CD4-positive, alpha-beta T cell treated with Interleukin-10 for 1 hour (primary cell): ENCODE measurements at regions not wholly inside any gene's neighbourhood (a gene's known extent, or its start where the extent isn't known, plus 50 kb on each side); places are given as distances from the start of the nearest gene placed in this dataset.
"Not testable (repeated sequence)": the region's sequence is repeated elsewhere in the genome, so short reads cannot be mapped to it uniquely, and the experiment has no call there.

Source experiments
- DNase-seq: peaks from one replicate; pipeline ENCODE4 v3.0.0-alpha.2; 2020

DNA sequence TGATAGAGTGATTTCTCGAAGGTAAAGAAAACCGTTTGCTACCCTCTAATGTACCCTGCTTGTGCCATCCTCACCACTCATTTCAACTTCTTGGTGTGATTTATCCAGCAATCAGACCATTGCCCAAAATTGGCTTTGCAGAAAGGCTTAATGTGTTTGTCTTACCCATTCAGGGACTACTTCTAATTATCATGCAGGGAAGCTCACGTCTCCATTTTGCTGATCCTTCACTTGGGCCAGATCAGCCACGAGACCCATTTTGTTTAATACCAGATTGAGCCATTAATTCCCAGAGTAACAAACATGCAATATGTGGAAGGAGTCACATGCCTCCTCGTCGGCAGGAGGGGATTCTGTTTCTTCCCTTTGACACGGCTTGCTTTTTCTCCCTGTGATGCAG lies 51.1 kb upstream of the CRY1 start:
- DNase-seq: no peak

DNA sequence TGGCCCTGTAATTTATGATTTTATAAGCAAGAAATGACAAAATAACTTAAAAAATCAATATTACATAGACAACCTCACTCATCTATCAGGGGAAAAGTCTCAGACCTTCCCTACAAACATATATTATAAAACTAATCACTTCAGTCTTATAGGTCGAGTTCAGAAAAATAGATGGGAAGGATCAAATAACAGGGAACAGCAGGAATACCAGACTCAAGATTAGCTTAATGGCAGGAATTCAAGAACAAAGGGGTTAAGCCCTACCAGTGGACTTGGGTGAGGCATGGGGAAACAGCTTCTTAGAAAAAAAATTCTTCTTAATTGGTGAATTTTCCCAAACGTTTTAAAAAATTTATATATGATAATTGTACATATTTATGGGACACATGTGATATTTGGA lies 51.6 kb upstream of the CRY1 start:
- no peak for DNase-seq

DNA sequence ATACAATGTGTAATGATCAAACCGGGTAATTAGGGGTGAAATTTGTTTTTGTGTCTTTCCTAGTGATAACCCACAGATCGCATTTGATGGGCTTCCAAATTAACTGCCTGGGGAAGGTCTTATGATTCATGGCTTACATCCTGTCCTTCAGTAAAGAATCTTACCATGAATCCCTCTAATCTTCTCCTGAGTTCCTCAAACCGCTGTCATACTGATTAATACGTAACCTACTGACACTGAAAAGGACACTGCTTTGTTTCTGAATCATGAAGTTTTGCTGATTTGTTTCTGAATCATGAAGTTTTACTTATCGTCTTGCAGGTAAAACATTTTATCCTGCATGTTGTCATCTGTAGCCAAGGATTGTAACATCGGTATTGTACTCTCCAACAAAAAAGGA lies 52.0 kb upstream of the CRY1 start:
- no peak for DNase-seq

DNA sequence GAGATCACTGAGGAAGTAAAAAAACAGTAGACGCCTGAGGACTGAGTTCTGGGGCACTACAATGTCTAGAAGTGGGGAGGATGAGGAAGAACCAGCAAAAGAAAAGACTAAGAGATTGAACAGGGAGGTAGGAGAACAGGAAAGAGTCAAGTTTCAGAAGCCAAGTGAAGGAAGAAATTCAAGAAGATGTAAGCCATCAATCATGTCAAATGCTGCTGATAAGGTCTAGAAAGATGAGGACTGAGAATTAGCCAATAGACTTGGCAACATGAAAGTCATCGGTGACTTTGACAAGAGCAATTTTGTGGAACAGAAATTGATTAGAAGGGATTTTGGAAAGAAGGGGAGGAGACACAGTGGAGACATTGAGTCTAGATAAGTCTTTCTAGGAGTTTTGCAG lies 54.8 kb upstream of the CRY1 start:
- DNase-seq: no peak

DNA sequence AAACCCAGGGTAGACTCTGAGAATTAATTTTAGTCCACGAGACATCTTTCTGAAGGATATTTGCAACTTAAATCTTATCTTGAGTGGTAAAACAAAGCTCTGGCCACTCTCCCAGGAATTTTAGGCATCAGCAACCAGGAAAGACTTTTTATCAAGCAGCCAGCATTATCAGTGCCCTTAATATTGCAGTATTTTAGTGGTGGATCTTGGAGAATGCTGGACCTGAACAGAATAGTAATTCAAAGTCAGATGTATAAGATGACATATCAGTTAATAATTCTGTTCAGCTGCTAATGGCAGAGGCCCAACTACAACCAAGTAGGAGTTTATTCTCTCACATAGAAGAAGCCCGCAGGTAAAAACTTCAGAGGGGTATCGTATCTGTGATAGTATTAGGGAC lies 59.0 kb upstream of the CRY1 start:
- no peak for DNase-seq

DNA sequence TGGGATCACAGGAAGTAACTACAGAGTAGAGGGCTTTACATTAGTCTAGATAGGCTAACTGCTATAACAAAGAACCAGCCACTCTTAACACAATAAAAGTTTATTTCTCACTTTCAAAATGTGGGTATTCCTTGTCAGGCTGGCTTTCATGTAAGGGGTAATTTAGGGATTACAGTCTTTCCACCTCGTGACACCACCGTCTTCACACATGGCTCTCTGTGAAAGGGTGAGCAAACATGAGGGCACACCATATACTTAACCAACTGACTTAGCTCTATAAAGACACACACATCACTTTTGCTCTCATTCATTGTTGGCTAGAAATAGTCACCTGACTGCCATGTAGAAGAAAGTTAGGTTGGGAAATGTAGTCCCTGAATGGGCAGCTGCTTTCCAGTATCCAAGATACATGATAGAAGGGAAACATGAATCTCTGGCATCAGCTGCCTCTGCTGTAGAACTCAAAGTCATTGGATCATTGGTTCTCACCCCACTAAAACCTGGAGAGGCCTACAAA lies 66.1 kb upstream of the CRY1 start:
- no peak for DNase-seq

DNA sequence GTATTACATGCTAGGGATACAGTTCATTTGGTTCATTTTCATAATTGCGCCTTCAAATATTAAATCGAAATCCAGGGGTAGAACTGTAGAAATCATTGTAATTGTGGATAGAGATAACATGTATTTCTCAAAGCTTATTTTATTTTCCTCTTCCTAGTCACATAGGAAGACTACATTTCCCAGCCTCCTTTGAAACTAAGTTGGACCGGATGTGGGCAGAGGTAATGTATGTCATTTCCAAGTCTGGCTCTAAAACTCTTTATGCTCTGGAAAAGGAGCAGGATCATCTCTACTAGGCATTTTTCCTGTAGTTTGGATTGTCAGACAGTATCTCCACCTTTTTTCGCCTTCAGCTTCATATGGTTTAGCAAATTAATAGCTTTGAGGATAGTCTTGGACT lies 70.1 kb upstream of the CRY1 start:
- no peak for DNase-seq

DNA sequence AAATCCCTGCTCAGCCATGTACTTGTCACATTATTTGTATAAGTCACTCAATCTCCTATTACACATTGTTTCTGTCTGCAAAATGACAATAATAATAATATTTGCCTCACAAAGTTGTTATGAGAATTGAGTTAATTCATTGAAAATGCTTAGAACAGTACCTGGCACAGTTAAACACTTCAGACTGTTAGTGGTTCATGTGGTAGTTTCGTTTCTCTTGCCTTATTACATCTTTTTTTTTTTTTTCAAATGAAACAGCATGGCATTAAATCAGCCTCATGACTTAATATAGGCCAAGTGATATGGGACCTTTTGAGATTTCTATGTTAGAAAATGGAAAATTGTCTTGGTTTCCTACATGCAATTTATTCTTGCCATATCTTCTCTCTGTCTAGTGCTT lies 71.0 kb upstream of the CRY1 start:
- DNase-seq: no peak

DNA sequence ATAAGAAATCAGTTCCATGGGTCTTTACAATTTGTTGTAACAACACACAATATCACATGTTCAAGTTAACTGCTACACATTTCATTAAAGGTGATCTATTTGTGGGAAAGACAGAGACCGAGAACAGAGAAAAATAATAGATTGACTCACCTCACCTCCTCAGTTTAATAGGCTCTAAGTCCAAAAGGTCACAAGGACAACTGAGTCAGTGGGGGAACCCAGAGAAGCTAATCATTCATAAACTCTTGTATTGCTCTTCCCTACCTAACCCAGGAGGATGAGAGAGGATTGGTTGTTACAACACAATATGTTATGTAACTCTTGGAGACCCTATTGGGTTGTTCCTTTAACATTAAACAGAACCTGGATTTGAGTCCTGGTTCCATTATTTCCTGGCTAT lies 72.2 kb upstream of the CRY1 start:
- no peak for DNase-seq

DNA sequence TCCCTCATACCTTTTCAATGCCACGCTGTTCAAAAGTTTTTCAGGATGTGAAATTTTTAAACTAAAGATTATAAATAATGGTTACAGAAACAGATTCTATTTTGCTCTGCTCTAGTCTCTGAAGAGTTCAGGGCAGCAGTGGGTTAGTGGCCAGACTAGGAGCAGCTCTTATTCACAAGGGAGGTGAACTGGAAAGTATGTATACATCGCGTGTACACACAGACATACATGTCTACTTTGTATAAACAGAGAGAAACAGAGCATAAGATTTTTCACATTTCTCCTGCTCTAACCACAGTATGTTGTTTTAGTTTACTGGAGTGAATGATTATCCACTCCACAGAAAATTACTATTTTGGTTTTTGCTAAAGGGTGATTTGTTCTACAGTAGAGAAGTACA lies 74.4 kb upstream of the CRY1 start:
- DNase-seq: no peak

DNA sequence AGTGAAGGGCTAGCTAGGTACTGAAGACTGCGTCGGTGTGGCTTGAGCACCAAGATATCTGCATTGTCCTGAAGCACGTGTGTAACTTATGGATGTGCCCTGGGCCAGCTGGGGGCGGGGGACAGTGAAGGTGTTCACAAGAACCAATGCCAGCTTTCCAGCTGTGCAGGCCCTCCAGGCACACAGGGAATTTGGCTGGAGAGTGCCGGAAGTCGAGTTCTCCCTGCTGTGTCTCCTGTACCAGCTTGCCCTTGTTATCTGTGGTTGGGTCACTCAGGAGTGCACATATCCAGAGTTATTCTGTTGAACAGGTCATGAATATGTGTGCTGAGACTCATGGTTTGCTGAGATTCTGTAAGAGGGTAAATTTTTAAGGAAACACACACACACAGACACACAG lies 75.9 kb upstream of the CRY1 start:
- DNase-seq: no peak

DNA sequence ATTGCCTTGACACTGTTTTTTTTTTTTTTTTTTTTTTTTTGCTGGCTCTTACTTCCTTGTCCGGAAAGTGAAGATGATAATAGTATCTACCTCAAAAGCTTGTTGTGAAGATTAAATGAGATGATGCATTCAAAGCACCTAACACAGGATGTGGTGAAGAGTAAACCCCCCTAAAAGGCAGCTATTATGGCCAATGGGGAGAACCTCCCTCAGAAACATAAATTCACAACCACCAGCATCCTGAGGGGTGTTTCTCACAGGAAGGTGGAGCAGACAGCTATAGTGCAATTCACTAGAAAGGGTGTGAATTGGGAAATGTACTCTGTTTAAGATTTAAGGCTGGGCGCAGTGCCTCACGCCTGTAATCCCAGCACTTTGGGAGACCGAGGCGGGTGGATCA lies 85.4 kb upstream of the CRY1 start:
- DNase-seq: peak; percentile 37

DNA sequence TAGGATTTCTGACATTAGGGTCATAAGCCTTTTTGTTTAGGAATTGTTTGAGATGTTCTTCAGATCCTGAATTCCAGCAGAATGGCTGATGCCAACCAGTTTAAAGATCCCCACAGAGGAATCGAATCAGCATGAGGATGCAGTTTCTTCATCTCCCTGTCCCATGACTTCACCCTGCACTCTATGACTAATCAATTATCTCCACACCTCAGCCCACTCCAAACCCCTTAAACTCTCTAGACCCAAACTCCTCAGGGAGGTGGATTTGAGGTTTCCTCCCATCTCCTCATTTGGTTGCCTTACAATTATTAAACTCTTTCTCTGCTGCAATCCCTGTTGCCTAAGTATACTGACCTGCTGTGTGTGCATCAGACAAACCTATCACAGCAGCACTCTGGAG lies 86.5 kb upstream of the CRY1 start:
- no peak for DNase-seq

DNA sequence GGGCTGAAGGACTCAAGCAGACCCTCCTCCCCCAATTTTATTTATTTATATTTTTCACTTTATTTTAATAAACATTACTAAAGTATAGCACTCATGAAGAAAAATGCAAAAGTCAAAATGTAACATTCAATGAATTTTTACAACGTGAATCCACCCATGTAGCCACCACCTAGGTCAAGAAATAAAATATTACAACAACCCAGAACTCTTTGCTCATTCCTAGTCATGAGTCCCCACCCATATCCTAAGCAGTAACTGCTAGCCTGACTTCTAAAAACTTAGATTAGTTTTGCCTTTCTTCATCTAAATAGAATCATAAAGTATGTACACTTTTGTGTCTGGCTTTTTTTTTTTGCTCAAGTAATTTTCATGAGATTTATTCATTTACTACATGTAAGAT lies 86.9 kb upstream of the CRY1 start:
- no peak for DNase-seq

DNA sequence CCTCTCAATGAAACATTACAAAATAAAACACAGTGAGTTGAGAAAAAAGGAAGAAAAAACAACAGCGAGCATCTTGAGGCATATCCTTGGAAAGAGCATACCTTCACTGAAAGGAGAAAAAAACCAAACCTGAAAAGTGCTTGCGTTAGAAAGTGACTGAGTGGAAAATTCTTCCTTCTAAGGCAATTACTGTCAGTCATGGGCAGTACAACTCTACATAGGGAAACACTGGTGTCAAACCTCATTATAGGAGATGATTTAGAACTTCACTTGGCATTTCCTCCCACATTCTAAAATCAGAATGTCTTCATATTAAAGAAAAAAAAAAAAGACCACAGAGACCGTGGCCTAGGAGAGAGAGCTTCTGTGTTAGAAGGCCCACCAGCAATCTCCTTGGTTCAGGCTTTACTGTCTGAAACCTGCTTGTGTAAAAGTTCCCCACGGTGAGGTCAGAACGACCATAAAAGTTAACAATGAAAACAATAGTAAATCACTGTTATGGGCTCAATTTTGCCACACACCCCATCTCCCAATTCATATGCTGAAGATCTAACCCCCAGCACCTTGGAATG lies 91.1 kb upstream of the CRY1 start:
- no peak for DNase-seq

DNA sequence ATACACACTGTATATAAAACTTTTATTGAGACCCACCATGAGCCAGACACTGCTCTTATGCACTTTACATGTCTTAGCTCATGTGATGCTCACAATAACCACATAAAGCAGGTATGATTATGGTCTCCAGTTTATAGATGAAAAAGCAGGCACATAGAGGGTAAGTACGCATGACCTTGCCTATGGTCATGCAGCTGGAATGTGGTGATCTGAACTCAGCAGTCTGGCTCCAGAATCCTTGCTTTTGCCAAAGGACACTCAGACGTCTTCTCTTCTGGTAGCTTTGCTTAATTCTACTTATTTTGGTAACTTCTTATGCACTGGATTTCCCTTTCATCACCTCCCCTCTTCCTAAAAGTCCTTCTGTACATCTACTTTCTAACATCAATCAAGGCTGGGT lies 103.3 kb upstream of the CRY1 start:
- DNase-seq: no peak

DNA sequence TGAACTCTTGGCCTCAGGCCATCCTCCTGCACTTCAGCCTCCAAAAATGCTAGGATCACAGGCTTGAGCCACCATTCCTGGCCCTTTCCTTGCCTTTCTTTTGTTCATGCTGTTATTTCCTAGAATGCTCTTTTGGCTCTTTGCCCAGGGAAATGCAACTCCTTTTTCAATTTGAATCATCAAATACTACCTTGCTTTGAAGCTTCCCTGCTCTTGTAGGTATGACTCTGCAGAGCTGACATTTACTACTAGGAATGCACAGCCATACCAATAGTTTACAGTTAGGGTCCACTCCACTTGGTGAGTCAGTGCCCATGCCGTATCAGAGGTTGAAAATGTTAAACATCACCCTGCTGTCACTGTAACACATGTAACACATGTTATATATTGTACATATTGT lies 107.0 kb upstream of the CRY1 start:
- no peak for DNase-seq

DNA sequence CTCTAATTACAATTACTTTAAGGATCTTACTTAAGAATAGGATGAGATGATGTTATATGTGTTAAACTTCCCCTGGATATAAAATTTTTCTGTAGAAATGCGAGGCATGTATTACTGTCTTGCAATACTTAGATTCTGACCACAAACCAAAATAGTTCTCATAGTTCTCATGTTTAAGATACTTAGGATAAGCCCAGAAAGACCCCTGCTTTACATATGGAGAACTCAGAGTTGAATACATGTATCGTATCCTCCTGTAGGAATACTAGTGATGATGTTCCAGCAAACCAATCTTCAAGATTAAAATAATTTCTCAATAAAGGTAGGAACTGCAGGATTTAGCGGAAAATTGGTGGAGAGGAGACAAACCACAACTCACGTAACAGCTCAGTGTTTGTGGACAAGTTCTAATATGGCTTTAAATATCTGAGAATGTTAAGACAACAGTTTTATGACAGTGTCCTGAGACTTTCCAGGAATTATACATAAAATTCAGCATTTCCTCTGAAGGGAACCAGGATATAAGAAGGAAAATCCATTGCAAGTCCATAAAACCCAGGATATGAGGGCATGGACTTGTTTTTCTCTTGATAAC lies 114.7 kb upstream of the CRY1 start:
- no peak for DNase-seq

DNA sequence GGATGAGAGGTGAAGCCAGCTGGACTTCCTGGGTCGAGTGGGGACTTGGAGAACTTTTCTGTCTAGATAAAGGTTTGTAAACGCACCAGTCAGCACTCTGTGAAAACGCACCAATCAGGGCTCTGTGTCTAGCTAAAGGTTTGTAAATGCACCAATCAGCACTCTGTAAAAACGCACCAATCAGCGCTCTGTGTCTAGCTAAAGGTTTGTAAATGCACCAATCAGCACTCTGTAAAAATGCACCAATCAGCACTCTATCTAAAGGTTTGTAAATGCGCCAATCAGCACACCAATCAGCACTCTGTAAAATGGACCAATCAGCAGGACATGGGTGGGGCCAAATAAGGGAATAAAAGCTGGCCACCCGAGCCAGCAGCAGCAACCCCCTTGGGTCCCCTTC lies 116.4 kb upstream of the CRY1 start:
- not testable (repeated sequence) for DNase-seq

DNA sequence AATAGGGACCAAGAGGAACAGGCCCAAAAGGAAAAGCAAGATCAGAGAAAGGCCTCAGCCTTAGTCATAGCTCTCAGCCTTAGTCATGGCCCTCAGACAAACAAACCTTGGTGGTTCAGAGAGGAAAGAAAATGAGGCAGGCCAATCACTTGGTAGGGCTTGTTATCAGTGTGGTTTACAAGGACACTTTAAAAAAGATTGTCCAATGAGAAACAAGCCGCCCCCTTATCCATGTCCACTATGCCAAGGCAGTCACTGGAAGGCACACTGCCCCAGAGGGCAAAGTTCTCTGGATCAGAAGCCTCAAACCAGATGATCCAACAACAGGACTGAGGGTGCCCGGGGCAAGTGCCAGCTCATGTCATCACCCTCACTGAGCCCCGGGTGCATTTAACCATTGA lies 121.0 kb upstream of the CRY1 start:
- DNase-seq: not testable (repeated sequence)

DNA sequence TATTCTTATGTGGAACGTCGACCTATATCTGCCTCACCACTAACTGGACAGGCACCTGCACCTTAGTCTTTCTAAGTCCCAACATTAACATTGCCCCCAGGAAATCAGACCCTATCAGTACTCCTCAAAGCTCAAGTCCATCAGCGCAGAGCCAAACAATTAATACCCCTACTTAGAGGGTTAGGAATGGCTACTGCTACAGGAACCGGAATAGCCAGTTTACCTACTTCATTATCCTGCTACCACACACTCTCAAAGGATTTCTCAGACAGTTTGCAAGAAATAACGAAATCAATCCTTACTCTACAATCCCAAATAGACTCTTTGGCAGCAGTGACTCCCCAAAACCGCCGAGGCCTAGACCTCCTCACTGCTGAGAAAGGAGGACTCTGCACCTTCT lies 123.1 kb upstream of the CRY1 start:
- DNase-seq: not testable (repeated sequence)

DNA sequence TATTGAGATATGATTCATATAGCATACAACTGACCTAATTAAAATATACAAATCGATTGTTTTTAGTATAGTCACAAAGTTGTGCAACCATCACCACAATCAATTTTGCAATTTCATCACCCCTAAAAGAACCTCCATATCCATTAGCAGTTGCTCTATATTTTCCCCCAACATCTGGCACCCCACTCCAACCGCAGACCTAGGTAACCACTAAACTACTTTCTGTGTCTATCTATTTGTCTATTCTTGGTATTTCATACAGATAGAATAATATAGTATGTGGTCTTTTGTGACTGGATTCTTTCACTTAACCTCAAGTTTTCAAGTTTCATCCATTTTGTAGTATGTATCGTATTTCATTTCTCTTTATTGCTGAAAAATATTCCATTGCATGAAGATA lies 126.0 kb upstream of the CRY1 start:
- no peak for DNase-seq

DNA sequence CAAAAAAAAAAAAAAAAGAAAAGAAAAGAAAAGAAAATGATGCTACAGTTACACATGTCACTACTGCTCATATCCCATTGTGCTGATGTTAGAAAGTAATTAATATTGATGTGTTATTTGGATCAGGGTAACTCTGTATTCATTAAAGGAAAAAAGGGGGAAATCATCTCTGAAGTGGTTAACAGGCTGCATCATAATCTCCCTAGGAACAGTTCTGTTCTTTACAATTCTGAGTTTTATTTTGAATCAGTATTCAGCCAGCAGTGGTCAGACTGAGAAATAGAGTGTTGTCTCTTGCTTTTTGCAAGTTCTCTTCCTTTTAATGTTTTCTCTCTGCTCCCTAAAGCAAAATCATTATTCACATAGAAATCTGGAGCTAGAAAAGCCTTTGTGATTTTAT lies 128.6 kb upstream of the CRY1 start:
- DNase-seq: no peak

DNA sequence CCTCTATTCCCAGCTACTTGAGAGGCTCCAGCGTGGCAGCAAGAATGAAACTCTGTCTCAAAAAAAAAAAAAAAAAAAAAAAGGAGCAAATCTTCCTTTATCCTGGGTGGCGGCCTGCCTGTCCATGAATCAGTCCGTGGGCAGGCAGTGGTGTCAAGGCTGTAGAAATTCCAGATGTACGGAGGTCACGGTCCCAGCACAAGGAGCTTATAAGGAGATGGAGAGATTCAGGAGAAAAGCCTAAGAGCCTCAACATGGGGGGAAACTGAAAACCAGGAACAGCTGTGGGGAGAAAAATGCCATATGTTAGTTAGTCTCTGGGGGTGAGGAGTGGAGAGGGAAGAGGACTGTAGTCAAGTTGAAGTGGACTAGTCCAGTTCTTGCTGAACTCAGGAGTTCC lies 130.5 kb upstream of the CRY1 start:
- DNase-seq: no peak

DNA sequence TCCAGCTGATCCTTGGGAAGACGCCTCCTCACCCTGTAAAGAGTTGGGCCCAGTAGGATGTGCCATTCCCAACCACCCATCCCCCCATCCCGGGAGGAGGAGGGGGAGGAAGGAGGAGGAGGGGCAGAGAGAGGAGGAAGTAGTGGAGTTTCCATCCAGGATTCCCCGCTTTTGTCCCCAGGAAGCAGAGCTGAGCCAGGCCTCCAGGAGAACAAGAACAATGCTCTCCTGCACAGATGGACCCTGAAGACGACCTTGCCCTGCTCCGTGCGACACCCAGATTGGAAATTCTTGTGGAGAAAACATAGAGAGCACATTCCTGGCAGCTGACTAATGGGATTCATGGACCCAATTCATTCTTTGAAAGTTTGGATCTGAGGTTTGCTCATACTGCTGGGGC lies 132.3 kb upstream of the CRY1 start:
- DNase-seq: no peak
